Panc1 (cell line): ENCODE measurements at regions not wholly inside any gene's neighbourhood (a gene's known extent, or its start where the extent isn't known, plus 50 kb on each side); places are given as distances from the start of the nearest gene placed in this dataset.

Source experiments
- POLR2AphosphoS5 ChIP-seq: IDR thresholded peaks from 2 replicates; pipeline ENCODE4 v1.6.1; 2012; ENCODE audit warnings: mild to moderate bottlenecking, low read depth, low read length, moderate library complexity
- SIN3A ChIP-seq: IDR thresholded peaks from 2 replicates; pipeline ENCODE4 v1.6.1; 2012; ENCODE audit warnings: low read depth, mild to moderate bottlenecking, low read length, moderate library complexity, borderline replicate concordance; ENCODE audit not compliant: insufficient read depth
- TCF7L2 ChIP-seq: IDR thresholded peaks from 2 replicates; pipeline ENCODE4 v1.6.1; 2011; ENCODE audit warnings: mild to moderate bottlenecking, low read depth, low read length, inconsistent platforms
- TF ChIP-seq, protein P1 (sequence below): fragments of 450-650 bp; IDR thresholded peaks from 2 replicates; pipeline ENCODE4 v1.5.1; 2017; ENCODE audit warnings: mild to moderate bottlenecking
- TF ChIP-seq, protein P2 (sequence below), 2 experiments: IDR thresholded peaks; 2 replicates each; pipeline ENCODE4 v1.6.1; 2011 to 2012; ENCODE audit warnings: low read depth in 2 of 2, control low read depth in 1 of 2, low read length in 1 of 2, mild to moderate bottlenecking in 1 of 2, moderate library complexity in 1 of 2; ENCODE audit not compliant: insufficient read depth in 1 of 2

DNA sequence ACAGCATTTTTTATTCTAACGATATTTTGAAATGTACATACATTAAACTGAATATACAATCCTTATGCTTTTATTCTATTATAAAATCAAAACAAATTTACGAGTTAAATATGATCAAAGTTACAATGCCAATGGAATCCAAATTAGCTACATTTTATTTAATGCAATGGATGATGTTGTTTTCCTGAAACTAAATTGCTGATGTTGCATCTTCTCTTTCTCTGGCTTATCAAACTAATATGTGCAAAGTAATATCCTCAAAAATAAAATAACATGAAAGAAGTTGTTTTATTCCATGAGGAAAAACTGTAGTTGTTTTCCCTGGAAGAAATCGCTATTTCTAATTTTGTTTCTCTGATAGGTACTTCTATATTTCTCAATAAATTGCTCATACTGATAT, 106.8 kb downstream of the ASB9 start:
- TF ChIP-seq, protein P1, sequence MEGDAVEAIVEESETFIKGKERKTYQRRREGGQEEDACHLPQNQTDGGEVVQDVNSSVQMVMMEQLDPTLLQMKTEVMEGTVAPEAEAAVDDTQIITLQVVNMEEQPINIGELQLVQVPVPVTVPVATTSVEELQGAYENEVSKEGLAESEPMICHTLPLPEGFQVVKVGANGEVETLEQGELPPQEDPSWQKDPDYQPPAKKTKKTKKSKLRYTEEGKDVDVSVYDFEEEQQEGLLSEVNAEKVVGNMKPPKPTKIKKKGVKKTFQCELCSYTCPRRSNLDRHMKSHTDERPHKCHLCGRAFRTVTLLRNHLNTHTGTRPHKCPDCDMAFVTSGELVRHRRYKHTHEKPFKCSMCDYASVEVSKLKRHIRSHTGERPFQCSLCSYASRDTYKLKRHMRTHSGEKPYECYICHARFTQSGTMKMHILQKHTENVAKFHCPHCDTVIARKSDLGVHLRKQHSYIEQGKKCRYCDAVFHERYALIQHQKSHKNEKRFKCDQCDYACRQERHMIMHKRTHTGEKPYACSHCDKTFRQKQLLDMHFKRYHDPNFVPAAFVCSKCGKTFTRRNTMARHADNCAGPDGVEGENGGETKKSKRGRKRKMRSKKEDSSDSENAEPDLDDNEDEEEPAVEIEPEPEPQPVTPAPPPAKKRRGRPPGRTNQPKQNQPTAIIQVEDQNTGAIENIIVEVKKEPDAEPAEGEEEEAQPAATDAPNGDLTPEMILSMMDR, result no peak
- TF ChIP-seq POLR2AphosphoS5 (no peak), TCF7L2 (no peak), SIN3A (no peak)
- TF ChIP-seq, protein P2, sequence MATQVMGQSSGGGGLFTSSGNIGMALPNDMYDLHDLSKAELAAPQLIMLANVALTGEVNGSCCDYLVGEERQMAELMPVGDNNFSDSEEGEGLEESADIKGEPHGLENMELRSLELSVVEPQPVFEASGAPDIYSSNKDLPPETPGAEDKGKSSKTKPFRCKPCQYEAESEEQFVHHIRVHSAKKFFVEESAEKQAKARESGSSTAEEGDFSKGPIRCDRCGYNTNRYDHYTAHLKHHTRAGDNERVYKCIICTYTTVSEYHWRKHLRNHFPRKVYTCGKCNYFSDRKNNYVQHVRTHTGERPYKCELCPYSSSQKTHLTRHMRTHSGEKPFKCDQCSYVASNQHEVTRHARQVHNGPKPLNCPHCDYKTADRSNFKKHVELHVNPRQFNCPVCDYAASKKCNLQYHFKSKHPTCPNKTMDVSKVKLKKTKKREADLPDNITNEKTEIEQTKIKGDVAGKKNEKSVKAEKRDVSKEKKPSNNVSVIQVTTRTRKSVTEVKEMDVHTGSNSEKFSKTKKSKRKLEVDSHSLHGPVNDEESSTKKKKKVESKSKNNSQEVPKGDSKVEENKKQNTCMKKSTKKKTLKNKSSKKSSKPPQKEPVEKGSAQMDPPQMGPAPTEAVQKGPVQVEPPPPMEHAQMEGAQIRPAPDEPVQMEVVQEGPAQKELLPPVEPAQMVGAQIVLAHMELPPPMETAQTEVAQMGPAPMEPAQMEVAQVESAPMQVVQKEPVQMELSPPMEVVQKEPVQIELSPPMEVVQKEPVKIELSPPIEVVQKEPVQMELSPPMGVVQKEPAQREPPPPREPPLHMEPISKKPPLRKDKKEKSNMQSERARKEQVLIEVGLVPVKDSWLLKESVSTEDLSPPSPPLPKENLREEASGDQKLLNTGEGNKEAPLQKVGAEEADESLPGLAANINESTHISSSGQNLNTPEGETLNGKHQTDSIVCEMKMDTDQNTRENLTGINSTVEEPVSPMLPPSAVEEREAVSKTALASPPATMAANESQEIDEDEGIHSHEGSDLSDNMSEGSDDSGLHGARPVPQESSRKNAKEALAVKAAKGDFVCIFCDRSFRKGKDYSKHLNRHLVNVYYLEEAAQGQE (IDR thresholded peaks at IDR 0.05; ENCODE audit: insufficient read depth in 1 of 2, low read depth in 2 of 2, low read length in 1 of 2), result no peak
